Mucosa of stomach (tissue), 1 donor: ENCODE measurements at regions not wholly inside any gene's neighbourhood (a gene's known extent, or its start where the extent isn't known, plus 50 kb on each side); places are given as distances from the start of the nearest gene placed in this dataset.

Experiments
- H3K27me3 ChIP-seq: one replicate; pipeline ENCODE4 v1.7.0; 2013; ENCODE audit warnings: mild to moderate bottlenecking, low read length; ENCODE audit not compliant: control insufficient read depth, insufficient read depth
- H3K36me3 ChIP-seq: one replicate; pipeline ENCODE4 v1.7.0; 2013; ENCODE audit warnings: low read length; ENCODE audit not compliant: control insufficient read depth, insufficient read depth
- H3K4me1 ChIP-seq: one replicate; pipeline ENCODE4 v1.7.0; 2013; ENCODE audit warnings: mild to moderate bottlenecking, low read length; ENCODE audit not compliant: control insufficient read depth, insufficient read depth
- H3K4me3 ChIP-seq: one replicate; pipeline ENCODE4 v1.7.0; 2013; ENCODE audit warnings: low read length
- H3K9ac ChIP-seq: one replicate; pipeline ENCODE4 v1.7.0; 2013; ENCODE audit warnings: mild to moderate bottlenecking, low read length, moderate library complexity
- H3K9me3 ChIP-seq: one replicate; pipeline ENCODE4 v1.7.0; 2013; ENCODE audit warnings: mild to moderate bottlenecking, low read length, moderate library complexity; ENCODE audit not compliant: control insufficient read depth
- donor health status: Pancreatic carcinoma.

DNA sequence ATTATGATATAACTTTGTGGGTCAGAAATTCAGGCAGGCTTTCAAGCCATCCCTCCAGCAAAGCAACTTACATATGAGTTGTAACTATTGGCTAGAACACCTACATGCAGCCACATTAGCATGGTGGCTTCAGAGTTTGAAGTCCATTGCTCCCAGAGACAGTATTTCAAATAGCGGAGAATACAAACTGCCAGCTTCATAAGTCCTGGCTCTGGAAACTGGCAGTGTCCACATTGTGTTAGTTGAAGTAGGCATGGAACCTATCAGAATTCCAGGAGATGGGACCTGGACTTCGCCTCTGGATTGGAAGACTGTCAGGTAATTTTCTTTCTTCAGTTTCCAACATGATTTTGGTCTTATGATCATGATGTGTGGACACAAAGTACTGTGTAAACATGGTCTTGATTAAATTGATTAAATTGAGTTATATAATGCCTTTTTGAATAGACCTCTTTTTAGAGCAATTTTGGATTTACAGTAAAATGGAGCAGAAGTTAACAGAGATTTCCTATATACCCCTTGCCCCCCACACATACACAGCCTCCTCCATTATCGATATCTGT, 209.9 kb upstream of the NAV2 start:
- Histone ChIP-seq H3K36me3 (no peaks in the 10 kb centered on the region), H3K4me1 (no peaks in the 10 kb centered on the region), H3K4me3 (no peak overlapping the region), H3K9me3 (no peaks in the 10 kb centered on the region), H3K27me3 (no peaks in the 10 kb centered on the region), H3K9ac (no peak overlapping the region)

- H3K9me3 ChIP-seq = no peaks in the 10 kb centered on the region
- H3K4me1 ChIP-seq = no peaks in the 10 kb centered on the region
- H3K4me3 ChIP-seq = no peak overlapping the region
- H3K9ac ChIP-seq = no peak overlapping the region
- no peaks in the 10 kb centered on the region for H3K27me3 ChIP-seq
- H3K36me3 ChIP-seq = no peaks in the 10 kb centered on the region
Measured at GRCh38 chr11:19501631-19502030, 211.0 kb upstream of the NAV2 start.

DNA sequence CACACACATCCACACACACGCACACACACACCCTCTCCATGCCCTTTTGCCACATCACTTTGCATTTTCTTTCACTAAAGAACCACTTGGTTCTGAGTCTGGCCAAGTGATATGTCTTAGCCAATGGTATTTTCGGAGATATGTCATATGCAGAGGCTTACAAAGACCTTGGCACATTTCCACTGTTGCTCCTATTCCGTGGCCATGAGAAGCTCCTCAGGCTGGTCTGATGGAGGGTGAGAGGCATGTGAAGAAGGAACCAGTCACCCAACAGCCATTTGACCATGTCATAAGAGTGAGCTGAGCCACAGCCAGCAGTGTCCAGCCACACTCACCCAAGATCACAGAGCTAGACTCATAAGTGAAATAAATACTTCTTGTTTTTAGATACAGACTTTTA, 212.6 kb upstream of the NAV2 start:
- Histone ChIP-seq H3K27me3 (no peaks in the 10 kb centered on the region), H3K4me1 (no peaks in the 10 kb centered on the region), H3K9ac (no peak overlapping the region), H3K4me3 (no peak overlapping the region), H3K36me3 (no peaks in the 10 kb centered on the region), H3K9me3 (no peaks in the 10 kb centered on the region)

GRCh38 chr11:19499026-19499669, 213.5 kb upstream of the NAV2 start:
- no peaks in the 10 kb centered on the region for H3K4me1 ChIP-seq
- H3K9ac ChIP-seq = no peak overlapping the region
- H3K9me3 ChIP-seq = no peaks in the 10 kb centered on the region
- no peak overlapping the region for H3K4me3 ChIP-seq
- H3K27me3 ChIP-seq = no peaks in the 10 kb centered on the region
- H3K36me3 ChIP-seq = no peaks in the 10 kb centered on the region

DNA sequence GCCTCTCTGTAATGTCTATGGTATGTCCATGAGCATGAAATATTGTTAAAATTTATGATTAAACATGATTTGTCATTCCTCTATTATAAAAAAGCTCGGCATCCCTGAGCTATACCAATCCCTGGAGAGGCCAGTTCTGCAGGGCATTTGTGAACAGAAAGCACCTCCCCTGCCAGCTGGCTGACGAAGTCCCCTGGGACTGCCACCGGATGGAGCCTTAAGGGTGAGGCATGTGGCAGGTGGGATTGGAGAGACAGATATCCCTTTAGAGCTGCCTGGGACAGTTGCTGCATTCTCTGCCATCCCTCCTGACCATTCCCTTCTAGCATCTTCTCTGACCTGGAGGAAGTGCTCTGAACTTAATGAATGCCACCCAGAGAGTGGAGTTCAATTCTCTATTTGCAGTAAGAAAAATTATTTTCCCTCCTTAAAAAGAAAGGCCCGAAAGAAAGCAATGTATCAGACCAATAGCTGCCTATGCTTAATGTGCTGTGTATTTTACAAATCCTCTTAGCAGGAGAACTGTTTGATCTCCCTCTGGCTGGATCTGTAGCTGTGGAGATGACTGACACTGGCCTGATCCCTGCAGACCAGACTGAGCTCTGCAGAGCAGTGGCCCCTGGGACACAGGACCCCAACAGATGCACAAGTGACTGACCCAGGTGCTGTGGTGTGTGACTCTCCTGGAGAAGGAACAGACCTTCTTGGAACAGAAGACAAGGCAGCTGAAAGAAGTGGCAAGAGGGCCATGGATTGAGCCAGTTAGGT, 219.0 kb upstream of the NAV2 start:
- Histone ChIP-seq H3K27me3 (no peaks in the 10 kb centered on the region), H3K9me3 (no peaks in the 10 kb centered on the region), H3K4me3 (no peak overlapping the region), H3K36me3 (no peaks in the 10 kb centered on the region), H3K4me1 (no peaks in the 10 kb centered on the region), H3K9ac (no peak overlapping the region)

GRCh38 chr11:19482319-19483100, 230.1 kb upstream of the NAV2 start:
- Histone ChIP-seq H3K36me3 (no peaks in the 10 kb centered on the region), H3K9ac (no peak overlapping the region), H3K9me3 (no peaks in the 10 kb centered on the region), H3K4me3 (no peak overlapping the region), H3K27me3 (peaks cover 10% of the 10 kb centered on the region), H3K4me1 (no peaks in the 10 kb centered on the region)

- Histone ChIP-seq H3K9me3 (no peaks in the 10 kb centered on the region), H3K36me3 (no peaks in the 10 kb centered on the region), H3K4me1 (no peaks in the 10 kb centered on the region), H3K4me3 (no peak overlapping the region), H3K9ac (no peak overlapping the region), H3K27me3 (peaks cover 10% of the 10 kb centered on the region)
Measured at GRCh38 chr11:19480540-19480939, 232.1 kb upstream of the NAV2 start.

GRCh38 chr11:19478891-19479290, 233.7 kb upstream of the NAV2 start:
- H3K9me3 ChIP-seq = no peaks in the 10 kb centered on the region
- H3K4me3 ChIP-seq = no peak overlapping the region
- peaks cover 10% of the 10 kb centered on the region for H3K27me3 ChIP-seq
- H3K9ac ChIP-seq = no peak overlapping the region
- H3K36me3 ChIP-seq = no peaks in the 10 kb centered on the region
- no peaks in the 10 kb centered on the region for H3K4me1 ChIP-seq

DNA sequence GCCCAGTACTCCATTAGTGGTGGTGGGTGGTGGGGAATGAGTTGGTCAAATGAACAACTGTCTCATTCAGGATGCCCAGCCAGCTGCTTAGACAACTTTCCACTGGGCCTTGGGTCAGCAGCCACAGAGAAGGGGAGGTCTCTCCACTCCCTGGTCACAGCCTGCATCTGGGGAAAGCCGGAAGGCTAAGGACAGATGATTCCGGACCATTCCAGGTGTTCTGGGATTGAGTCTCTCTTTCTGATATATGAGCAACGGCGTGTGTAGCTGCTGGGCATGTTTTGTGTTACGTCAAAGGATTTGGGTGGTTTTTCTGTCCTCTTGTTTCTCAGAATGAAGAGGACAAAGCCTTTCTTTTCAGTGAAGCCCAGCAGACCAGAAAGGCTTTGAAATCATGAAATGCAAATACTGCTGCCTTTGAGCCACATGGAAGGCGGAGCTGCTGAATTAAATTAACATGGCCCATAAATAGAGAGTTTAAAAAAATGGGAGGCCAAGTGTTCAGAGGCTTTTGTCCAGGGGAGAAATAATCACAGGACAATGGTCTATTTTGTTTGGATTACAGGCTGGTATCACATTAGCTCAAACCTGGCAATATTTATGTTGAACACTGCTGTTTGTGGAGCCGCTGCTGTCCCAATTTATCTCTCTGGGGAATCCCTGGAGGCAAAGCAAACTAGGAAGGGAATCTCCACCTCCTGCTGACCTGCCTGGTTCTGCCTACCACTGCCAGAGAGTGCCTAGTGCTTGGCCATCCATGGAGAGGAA, 234.4 kb upstream of the E2F8 start:
- H3K4me3 ChIP-seq = no peak overlapping the region
- H3K9ac ChIP-seq = no peak overlapping the region
- no peaks in the 10 kb centered on the region for H3K36me3 ChIP-seq
- no peaks in the 10 kb centered on the region for H3K9me3 ChIP-seq
- peaks cover 6% of the 10 kb centered on the region for H3K27me3 ChIP-seq
- H3K4me1 ChIP-seq = no peaks in the 10 kb centered on the region

- Histone ChIP-seq H3K4me1 (no peaks in the 10 kb centered on the region), H3K9ac (no peak overlapping the region), H3K36me3 (no peaks in the 10 kb centered on the region), H3K27me3 (peaks cover 6% of the 10 kb centered on the region), H3K9me3 (no peaks in the 10 kb centered on the region), H3K4me3 (no peak overlapping the region)
Measured at GRCh38 chr11:19474211-19474610, 233.5 kb upstream of the E2F8 start.

GRCh38 chr11:19472679-19473078, 231.9 kb upstream of the E2F8 start:
- Histone ChIP-seq H3K9ac (no peak overlapping the region), H3K9me3 (no peaks in the 10 kb centered on the region), H3K4me1 (no peaks in the 10 kb centered on the region), H3K27me3 (no peaks in the 10 kb centered on the region), H3K4me3 (no peak overlapping the region), H3K36me3 (no peaks in the 10 kb centered on the region)
